Fibroblast of skin of left biceps (primary cell): ENCODE measurements at regions not wholly inside any gene's neighbourhood (a gene's known extent, or its start where the extent isn't known, plus 50 kb on each side); places are given as distances from the start of the nearest gene placed in this dataset.

Source experiments
- DNase-seq, 2 experiments: peaks; one replicate each; pipeline ENCODE4 v3.0.0-alpha.2; 2013; ENCODE audit warnings: low read depth in 2 of 2

- no peak for DNase-seq
These were observed 753.9 kb downstream of the TUSC7 start for GRCh38 chr3:117463276-117464115.

- DNase-seq: no peak
These were observed 762.3 kb downstream of the TUSC7 start for GRCh38 chr3:117471831-117472230.

DNA sequence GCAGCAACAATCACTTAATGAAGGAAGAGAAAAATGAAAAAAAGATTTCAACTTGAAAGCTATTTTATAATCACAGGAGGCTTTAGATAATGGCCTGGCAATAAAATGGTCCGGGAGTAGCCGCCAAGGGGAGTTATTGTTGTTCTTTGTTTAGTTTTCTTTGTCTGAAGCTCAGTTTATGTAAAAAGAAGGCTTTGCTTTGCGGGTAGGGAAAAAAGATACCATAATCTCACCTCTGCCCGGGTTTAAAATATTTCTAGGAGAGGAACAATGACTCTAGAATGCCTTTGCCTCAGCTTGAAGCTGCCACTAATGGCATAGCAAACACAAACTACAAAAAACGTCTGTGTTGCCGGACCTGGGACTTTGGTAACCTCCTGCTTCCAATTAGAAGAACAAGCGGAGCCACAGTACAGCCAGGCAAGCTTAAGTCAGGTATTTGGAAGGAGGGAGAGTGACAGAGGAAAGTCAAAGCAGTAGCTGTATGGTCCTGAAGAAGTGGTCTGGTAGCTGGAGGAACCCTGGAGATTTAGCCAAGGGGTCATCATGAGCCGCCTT is 764.5 kb downstream of the TUSC7 start:
- no peak for DNase-seq

DNA sequence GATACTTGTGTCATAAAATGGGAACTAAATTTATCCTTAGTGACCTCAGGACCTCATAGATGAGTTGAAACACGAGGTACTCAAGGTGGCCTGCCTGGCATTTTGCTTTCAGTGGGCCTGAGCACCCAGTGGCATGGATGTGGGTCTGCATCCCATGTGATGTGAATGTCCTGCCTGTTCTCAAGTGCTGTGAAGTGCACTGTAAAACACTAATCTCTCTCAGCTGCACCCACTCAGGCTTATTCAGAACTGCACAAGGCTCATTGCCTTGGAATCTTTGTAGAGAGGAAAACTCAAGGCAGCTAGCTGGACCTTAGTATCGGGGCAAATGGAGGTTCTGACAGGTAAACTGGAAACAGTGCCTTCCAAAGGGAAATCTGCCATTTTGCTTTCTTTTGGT is 767.0 kb downstream of the TUSC7 start:
- no peak for DNase-seq

DNA sequence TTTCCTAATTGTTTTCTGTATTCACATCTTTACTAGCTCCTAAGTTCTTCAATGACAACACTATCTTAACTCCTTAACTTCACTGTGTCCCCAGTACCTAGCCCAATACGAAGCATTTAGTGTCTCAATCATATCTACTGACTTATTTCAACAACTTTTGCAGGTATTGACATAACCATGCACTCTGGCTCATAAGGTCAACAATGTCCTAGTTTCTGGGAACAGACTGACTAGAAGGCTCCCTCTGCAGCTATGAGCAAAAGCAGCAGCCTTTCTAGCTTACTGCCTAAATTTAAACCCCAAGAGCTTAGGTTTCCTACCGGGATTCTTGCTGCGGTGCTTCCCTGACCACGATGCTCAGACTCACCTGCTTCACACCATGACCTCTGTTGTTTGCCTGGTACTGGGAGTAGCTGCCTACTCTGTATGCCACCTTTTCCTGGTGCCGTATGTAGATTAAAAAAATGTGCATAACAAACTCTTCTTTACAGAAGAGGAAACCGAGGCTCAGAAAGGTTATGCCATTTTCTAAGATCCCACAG is 767.7 kb downstream of the TUSC7 start:
- DNase-seq: no peak

DNA sequence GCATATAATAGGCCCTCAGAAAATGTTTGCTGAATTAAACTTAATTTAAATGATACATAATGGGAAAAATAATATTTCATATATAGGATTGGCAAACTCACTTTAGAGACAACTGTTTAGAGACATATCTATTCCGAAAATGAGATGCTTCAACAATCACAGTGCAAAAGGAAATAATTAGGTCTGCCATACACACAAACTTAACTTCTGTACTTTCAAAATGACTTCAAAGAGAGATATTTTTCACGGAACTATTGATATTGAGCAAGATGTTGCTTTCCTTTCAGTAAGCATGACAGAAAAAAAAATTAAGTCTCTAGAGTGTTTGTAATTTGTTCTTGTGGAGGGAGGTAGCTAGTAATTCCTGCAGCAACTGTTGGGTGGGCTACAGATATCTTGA is 769.5 kb downstream of the TUSC7 start:
- no peak for DNase-seq

- no peak for DNase-seq
These were observed 770.9 kb downstream of the TUSC7 start for GRCh38 chr3:117480525-117480924.

GRCh38 chr3:117480972-117481371 is 771.4 kb downstream of the TUSC7 start:
- no peak for DNase-seq

DNA sequence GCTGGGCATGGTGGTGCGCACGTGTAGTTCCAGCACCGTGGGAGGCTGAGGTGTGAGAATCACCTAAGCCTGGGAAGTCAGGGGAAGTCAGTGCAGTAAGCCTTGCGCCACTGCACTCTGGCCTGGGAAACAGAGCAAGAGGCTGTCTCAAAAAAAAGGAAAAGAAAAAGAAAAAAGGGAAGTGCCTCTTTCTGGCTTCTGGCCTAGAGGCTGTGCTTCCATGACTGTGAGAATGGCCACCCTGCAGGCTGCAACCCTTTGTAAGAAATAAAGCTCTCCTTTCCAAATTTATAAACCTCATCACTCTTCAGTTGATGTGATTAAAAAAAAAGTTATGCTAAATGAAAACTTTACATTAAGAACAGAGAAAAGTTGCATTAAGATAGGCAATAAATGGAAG is 774.3 kb downstream of the TUSC7 start:
- no peak for DNase-seq

DNA sequence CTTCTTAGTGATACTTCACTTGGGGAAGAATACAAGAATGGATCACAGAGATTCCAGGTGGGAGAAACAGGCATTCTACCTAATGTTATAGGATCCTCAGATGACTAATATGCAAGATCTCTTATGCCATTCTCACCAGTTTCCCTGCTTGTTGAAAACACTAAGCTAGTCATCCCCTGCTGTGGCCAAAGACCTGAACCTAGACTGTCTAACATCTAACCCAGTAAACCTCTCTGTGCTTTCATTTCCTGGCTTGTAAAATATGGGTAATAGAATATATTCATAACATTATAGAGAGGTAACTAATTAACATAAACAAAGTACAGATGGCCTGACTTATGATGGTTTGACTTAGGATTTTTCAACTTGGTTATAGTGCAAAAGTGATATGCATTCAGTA is 776.3 kb downstream of the TUSC7 start:
- no peak for DNase-seq

DNA sequence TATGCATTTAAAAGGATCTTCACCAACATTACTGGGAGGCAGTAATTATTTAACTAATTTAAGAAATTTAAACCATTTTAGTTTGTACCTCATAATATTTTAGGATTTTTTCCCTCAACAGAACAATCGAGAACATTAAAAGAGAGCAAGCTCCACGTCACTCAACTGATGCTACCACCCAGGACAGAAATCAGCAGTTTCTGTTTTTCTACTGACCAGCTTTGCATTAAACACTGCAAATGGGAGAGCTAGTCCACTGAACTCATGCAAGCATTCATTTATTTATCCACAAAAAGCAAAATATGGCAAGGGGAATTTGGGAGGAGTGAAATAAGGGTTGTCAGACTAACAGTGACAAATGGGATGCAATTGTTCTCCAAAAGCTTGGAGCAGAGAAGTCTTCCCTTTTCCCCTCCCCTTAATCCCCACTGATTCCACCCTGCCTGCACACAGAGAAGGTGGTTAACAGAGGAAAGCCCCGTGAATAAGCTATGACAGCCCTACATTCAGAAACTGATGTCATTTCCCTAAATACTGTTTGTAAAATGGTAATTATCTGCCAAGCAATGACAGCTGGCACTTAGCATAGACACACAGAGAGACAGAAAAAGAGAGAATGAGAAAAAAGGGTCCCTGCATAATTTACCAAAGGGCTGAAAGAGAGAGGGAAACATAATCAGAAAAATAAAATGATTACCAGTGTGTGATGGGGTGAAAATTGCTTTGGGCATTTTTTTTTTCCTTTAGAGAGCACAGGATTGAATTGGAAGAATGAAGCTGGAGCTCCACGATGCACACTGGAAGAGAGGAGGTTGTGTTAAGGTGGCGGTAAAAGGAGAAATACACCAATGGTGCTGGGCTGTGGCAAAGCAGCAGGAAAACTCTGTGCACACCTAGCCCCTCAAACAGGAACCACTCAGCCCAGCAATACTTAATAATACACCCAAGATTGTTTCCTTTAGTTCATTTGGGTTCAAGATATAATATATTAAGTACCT is 777.4 kb downstream of the TUSC7 start:
- DNase-seq: no peak

- no peak for DNase-seq
These were observed 779.4 kb downstream of the TUSC7 start for GRCh38 chr3:117488983-117489382.

DNA sequence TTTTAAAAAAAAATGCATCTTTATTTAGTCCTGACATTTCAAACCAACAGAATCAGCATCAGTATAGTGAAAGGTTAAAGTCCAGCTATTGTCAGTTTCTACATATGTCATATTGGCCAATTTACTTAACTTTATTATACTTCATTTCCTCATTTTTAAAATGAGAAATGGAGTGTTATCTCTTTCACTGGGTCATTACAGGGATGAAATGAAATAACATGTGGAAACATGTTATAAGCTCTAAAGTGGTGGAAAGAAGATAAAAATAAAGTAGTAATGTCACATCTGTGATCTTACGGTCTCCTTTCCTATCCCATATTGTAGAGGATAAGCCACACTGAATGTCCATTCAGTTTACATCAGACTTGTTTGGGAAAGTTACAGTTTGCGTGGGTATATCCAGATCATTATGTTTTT is 780.1 kb downstream of the TUSC7 start:
- DNase-seq: no peak

- no peak for DNase-seq
These were observed 781.1 kb downstream of the TUSC7 start for GRCh38 chr3:117490716-117491115.

- DNase-seq: peak; percentile 18 to 24
These were observed 786.0 kb downstream of the TUSC7 start for GRCh38 chr3:117495620-117496019.

GRCh38 chr3:117499189-117499870 is 789.8 kb downstream of the TUSC7 start:
- DNase-seq: no peak

- DNase-seq: no peak
These were observed 798.4 kb downstream of the TUSC7 start for GRCh38 chr3:117507958-117508357.

GRCh38 chr3:117509858-117510257 is 800.3 kb downstream of the TUSC7 start:
- DNase-seq: no peak

DNA sequence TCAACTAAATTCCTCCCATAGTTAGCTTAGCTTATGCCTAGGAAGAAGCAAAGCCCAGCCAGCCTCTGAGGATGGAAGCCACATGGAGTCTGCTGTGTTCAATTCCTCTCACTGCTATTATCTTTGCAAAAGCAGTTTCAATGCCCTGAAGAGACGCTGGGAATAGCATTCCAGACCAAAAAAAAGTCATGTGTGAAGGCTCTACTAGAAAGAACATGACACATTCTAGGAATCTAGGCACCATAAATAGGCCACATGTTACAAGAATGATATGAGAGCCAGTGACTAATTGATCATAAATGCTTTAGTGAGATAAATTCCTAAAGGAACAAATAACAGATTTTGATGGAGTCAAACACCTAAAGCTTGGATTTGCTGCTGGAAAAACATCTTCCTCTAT is 800.8 kb downstream of the TUSC7 start:
- DNase-seq: peak; percentile 67

DNA sequence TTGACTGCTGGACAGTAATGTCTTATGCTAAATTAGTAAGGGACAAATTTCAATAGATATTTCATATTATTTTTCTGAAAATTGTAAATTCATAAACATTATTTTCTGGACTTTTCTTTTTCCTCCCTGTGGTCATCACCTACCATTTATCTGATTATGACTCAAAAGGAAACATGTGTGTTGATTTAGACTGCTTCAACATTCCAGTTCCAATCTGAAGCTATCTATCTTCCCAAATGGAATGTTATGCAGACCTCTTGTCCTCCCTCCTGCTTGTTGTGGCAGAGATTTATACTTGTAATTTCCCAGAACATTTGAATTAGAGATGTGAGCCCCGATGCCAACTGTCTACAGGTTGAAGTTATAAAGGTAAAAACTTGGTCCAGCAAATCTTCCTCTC is 803.4 kb downstream of the TUSC7 start:
- DNase-seq: peak; percentile 32 to 33

DNA sequence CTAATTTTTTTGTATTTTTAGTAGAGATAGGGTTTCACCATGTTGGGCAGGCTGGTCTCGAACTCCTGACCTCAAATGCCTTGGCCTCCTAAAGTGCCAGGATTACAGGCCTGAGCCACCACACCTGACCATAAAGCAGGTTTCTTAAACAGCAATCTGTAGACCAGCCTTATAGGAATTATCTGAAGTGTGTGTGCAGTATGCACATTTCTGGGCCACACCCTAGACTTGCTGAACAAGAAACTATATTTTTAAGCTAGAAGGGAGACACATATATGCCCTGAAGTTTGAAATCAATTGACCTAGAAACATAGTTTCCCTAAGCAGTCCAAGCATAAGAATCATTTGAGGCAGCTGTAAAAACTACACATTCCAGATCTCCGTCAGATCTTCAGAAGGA is 805.7 kb downstream of the TUSC7 start:
- no peak for DNase-seq
